ENCODE measurements at regions not wholly inside any gene's neighbourhood (a gene's known extent, or its start where the extent isn't known, plus 50 kb on each side); places are given as distances from the start of the nearest gene placed in this dataset.

DNA sequence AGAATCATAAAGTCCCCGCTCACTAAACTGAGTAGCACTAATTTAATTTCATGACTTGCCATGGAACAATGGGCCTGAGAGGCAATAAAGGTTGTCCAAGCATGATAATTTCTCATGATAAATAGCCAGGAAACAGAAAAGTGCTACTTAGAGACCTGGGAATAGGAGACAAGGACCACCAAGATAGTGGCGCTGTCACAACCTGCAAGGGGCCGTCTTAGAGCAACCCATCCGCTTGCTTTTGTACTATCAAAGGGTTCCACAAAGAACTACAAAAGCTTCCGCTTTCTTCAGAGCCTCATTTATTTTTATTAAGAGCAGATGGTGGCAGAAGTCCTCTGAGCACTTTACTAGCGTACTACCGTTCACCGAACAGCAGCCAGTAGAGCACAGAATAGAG is 421.7 kb upstream of the GRM7 start:
- Histone ChIP-seq H3K4me1 (no peaks in the 10 kb centered on the region), H3K27me3 (no peaks in the 10 kb centered on the region), H3K9me3 (no peaks in the 10 kb centered on the region), H3K4me3 (ENCODE audit: low read depth, low read length) (no peak overlapping the region), H3K36me3 (no peaks in the 10 kb centered on the region)
- TF ChIP-seq, protein P1, sequence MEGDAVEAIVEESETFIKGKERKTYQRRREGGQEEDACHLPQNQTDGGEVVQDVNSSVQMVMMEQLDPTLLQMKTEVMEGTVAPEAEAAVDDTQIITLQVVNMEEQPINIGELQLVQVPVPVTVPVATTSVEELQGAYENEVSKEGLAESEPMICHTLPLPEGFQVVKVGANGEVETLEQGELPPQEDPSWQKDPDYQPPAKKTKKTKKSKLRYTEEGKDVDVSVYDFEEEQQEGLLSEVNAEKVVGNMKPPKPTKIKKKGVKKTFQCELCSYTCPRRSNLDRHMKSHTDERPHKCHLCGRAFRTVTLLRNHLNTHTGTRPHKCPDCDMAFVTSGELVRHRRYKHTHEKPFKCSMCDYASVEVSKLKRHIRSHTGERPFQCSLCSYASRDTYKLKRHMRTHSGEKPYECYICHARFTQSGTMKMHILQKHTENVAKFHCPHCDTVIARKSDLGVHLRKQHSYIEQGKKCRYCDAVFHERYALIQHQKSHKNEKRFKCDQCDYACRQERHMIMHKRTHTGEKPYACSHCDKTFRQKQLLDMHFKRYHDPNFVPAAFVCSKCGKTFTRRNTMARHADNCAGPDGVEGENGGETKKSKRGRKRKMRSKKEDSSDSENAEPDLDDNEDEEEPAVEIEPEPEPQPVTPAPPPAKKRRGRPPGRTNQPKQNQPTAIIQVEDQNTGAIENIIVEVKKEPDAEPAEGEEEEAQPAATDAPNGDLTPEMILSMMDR (IDR thresholded peaks at IDR 0.05; ENCODE audit: low read depth, low read length) = no peak
- DNase-seq = no peak

DNA sequence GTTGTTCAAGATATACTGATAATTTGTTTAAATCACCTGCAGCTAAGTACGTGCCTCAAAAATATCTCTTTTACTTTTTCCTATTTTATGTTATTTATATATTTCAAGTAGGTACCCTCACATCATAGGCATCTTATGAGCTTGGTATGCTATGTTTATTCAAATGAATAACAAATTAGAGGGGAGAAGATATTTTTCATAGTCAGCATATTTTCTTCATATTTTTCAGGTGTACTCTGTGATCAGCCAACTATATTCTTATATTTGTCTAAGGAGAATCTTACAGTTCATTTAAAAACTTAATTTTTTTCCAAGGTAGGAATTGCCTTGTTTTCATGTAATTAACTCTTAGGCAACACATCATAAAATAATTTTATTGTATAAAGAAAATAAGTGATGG is 421.1 kb upstream of the GRM7 start:
- Histone ChIP-seq H3K9me3 (no peaks in the 10 kb centered on the region), H3K36me3 (no peaks in the 10 kb centered on the region), H3K4me1 (no peaks in the 10 kb centered on the region), H3K4me3 (ENCODE audit: low read depth, low read length) (no peak overlapping the region), H3K27me3 (no peaks in the 10 kb centered on the region)
- TF ChIP-seq, protein P1 (IDR thresholded peaks at IDR 0.05; ENCODE audit: low read depth, low read length) = no peak
- DNase-seq = no peak

DNA sequence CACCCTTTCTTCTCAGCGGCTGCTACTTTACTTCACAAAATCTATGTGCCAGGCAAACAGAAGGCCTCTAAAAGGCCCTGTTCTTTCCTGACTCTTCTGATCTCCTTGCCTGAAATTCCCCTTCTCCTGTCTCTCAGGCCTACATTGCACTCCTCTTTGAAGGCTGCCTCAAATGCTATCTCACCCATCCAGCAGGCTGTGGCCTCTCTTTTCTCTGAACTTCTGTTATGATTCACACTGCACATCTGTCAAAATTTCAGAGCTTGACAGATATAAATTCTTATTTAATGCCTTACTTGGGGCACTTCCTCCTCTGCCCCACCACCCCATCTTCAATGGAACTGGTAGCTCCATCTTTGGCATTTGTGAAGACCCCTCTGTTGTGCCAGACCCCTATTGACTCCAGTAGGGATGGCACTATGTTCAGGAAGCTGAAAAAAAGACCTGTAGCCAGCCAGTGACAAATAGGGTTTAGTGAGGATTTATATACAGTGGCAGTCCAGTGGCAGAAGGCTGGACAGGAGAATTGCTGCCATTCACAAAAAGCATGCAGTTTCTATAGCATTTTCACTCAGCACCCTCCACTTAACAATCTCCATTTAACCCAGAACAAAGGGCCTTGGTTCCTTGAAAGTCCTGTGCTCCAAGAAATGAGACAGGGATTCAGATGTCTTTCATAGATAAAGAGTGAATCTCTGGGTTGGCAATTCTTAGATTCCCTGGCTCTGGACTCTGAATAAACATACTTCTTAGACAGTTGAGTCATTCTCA is 415.8 kb upstream of the GRM7 start:
- Histone ChIP-seq H3K9me3 (no peaks in the 10 kb centered on the region), H3K4me1 (no peaks in the 10 kb centered on the region), H3K4me3 (ENCODE audit: low read depth, low read length) (no peak overlapping the region), H3K36me3 (no peaks in the 10 kb centered on the region), H3K27me3 (no peaks in the 10 kb centered on the region)
- TF ChIP-seq, protein P1 (IDR thresholded peaks at IDR 0.05; ENCODE audit: low read depth, low read length) = no peak
- no peak for DNase-seq

DNA sequence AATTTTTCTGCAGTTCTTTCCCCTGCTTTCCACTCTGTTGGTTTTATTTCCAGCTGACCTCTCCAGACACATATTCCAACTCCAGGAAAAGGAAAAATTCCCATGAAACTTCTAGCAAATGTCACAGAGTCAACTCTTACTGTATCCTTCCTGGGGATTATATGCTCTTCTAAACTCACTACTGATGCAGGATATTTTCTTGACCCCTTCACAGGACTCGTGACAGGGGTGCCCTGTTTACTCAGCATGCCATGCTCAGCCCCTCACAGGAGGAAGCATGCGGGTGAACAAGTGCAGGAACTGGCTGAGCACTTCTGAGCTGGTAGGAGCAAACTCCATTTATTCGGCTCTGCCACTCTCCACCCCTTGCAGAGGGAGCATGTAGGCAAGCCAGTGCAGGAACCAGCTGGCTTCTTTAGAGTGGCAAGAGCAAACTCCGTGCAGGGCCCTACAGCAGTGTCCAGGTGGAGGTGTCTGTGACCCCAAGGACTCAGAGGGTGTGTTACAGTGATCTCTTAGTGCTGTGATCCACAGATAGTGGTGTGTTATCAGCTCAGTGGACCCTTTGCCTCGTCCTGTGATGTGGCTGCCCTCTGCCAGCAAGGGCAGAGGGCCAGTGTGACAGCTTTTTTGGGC is 413.6 kb upstream of the GRM7 start:
- DNase-seq = no peak
- H3K36me3 ChIP-seq = no peaks in the 10 kb centered on the region
- H3K4me3 ChIP-seq (ENCODE audit: low read depth, low read length) = no peak overlapping the region
- TF ChIP-seq, protein P1 (IDR thresholded peaks at IDR 0.05; ENCODE audit: low read depth, low read length) = no peak
- no peaks in the 10 kb centered on the region for H3K9me3 ChIP-seq
- no peaks in the 10 kb centered on the region for H3K4me1 ChIP-seq
- H3K27me3 ChIP-seq = no peaks in the 10 kb centered on the region

DNA sequence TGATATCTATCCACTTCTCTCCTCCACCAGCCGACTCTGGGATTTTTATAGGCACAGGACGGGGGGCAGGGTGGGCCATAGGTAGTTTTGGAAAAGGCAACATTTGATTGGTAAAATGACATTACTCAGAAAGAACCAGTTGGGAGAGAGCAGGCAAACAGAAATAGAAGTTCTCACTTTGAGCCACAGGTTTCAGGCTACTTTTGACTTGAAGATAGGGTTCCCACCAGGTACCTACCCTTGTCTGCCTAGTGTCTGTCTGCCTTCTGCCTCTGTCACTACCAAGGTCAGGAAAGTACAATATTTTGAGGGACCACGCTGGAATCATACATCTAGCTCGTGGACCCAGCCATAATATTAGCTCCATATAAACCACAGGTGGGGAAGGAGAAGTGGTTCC is 412.9 kb upstream of the GRM7 start:
- H3K9me3 ChIP-seq = no peaks in the 10 kb centered on the region
- no peaks in the 10 kb centered on the region for H3K36me3 ChIP-seq
- H3K4me3 ChIP-seq (ENCODE audit: low read depth, low read length) = no peak overlapping the region
- TF ChIP-seq, protein P1 (IDR thresholded peaks at IDR 0.05; ENCODE audit: low read depth, low read length) = no peak
- H3K27me3 ChIP-seq = no peaks in the 10 kb centered on the region
- H3K4me1 ChIP-seq = no peaks in the 10 kb centered on the region
- DNase-seq = no peak

DNA sequence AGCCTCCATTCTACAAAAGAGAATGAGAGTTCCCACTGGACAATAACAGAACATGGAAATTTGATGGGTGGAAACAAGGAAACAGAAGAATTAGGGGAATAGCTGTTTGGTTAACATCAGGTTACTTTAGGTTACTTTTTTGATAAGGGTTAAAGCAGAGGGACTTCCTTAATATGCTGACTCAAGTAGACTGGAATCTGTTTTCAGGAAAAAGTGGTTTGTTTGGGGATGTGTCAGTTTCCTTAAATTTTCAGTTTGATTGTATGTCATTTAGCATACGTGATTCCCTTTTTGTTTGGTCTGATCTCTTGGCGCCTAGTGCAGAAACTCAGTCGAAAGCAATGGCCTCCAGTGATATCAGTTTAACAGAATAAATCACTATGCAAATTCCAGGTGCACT is 411.8 kb upstream of the GRM7 start:
- Histone ChIP-seq H3K4me1 (no peaks in the 10 kb centered on the region), H3K36me3 (no peaks in the 10 kb centered on the region), H3K4me3 (ENCODE audit: low read depth, low read length) (no peak overlapping the region), H3K27me3 (no peaks in the 10 kb centered on the region), H3K9me3 (no peaks in the 10 kb centered on the region)
- no peak for DNase-seq
- TF ChIP-seq, protein P1 (IDR thresholded peaks at IDR 0.05; ENCODE audit: low read depth, low read length) = no peak
